ENCODE measurements at regions not wholly inside any gene's neighbourhood (a gene's known extent, or its start where the extent isn't known, plus 50 kb on each side); places are given as distances from the start of the nearest gene placed in this dataset.

DNA sequence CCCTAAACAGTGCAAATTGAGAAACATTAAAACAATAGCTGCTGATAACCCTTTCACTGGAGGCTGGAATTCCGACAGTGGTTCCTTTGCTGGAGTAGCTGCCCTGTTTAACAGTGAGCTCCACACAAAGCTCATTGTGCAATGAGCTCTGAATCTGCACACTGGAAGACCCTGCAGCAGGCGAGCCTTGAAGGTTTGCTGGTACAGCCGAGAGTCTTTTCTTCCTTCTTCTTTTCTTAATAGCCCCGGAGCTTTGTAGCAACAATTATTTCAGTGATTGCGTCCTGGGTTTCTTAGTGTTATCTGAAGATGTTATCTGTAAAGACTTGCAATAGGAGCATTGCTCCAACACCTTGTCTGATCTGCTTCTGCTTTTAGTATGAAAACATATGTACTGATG, 50.8 kb upstream of the CXCR4 start:
- TF ChIP-seq, protein P1, sequence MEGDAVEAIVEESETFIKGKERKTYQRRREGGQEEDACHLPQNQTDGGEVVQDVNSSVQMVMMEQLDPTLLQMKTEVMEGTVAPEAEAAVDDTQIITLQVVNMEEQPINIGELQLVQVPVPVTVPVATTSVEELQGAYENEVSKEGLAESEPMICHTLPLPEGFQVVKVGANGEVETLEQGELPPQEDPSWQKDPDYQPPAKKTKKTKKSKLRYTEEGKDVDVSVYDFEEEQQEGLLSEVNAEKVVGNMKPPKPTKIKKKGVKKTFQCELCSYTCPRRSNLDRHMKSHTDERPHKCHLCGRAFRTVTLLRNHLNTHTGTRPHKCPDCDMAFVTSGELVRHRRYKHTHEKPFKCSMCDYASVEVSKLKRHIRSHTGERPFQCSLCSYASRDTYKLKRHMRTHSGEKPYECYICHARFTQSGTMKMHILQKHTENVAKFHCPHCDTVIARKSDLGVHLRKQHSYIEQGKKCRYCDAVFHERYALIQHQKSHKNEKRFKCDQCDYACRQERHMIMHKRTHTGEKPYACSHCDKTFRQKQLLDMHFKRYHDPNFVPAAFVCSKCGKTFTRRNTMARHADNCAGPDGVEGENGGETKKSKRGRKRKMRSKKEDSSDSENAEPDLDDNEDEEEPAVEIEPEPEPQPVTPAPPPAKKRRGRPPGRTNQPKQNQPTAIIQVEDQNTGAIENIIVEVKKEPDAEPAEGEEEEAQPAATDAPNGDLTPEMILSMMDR (IDR thresholded peaks at IDR 0.05; ENCODE audit: low read length, missing control alignments) = no peak
- peak; percentile 4 for DNase-seq (ENCODE audit: low read depth)
- H3K4me3 ChIP-seq (replicated peaks; ENCODE audit: low read depth, low read length) = no peak overlapping the region

GRCh38 chr2:136167721-136168475, 49.9 kb upstream of the CXCR4 start:
- DNase-seq (ENCODE audit: low read depth) = no peak
- H3K4me3 ChIP-seq (replicated peaks; ENCODE audit: low read depth, low read length) = no peak overlapping the region
- TF ChIP-seq, protein P1 (IDR thresholded peaks at IDR 0.05; ENCODE audit: low read length, missing control alignments) = no peak
